ENCODE measurements at regions not wholly inside any gene's neighbourhood (a gene's known extent, or its start where the extent isn't known, plus 50 kb on each side); places are given as distances from the start of the nearest gene placed in this dataset.

DNA sequence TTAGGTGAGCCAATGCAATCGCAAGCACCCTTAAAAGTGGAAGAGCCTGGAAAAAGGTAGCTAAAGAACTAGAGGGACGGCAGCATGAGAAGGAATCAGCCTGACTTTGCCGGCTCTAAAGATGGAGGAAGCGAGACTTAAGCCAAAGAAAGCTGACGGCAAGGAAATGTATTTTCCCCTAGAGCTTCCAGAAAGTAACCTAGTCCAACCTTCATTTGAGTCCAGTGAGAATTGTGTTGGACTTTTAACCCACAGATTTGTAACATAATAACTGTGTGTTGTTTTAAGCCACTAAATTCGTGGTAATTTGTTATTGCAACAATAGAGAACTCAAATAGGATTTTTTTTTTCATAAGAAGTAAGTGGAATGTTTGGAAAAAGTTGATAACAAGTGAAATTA lies 212.7 kb upstream of the C1QTNF7 start:
- TF ChIP-seq, protein P1, sequence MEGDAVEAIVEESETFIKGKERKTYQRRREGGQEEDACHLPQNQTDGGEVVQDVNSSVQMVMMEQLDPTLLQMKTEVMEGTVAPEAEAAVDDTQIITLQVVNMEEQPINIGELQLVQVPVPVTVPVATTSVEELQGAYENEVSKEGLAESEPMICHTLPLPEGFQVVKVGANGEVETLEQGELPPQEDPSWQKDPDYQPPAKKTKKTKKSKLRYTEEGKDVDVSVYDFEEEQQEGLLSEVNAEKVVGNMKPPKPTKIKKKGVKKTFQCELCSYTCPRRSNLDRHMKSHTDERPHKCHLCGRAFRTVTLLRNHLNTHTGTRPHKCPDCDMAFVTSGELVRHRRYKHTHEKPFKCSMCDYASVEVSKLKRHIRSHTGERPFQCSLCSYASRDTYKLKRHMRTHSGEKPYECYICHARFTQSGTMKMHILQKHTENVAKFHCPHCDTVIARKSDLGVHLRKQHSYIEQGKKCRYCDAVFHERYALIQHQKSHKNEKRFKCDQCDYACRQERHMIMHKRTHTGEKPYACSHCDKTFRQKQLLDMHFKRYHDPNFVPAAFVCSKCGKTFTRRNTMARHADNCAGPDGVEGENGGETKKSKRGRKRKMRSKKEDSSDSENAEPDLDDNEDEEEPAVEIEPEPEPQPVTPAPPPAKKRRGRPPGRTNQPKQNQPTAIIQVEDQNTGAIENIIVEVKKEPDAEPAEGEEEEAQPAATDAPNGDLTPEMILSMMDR (IDR thresholded peaks at IDR 0.05; ENCODE audit: poor library complexity, severe bottlenecking): no peak
- TF ChIP-seq SMC3 (conservative IDR thresholded peaks at IDR 0.05; ENCODE audit: poor library complexity) (no peak), POLR2AphosphoS5 (IDR thresholded peaks at IDR 0.05) (no peak), TAF1 (IDR thresholded peaks at IDR 0.05; ENCODE audit: low read depth) (no peak), EP300 (conservative IDR thresholded peaks at IDR 0.05; ENCODE audit: poor library complexity, severe bottlenecking) (no peak)

Data from neural cell (in vitro differentiated cells).